GM21723 (cell line): ENCODE measurements at regions not wholly inside any gene's neighbourhood (a gene's known extent, or its start where the extent isn't known, plus 50 kb on each side); places are given as distances from the start of the nearest gene placed in this dataset.

Experiments used
- ATAC-seq: cut with Tn5 transposase; IDR thresholded peaks from one replicate; pipeline ENCODE4 v1.9.1; 2021; ENCODE audit warnings: mild to moderate bottlenecking, moderate library complexity; ENCODE audit not compliant: unreplicated experiment

GRCh38 chr14:45381091-45381490 is 128.1 kb upstream of the MIS18BP1 start:
- no peak for ATAC-seq

DNA sequence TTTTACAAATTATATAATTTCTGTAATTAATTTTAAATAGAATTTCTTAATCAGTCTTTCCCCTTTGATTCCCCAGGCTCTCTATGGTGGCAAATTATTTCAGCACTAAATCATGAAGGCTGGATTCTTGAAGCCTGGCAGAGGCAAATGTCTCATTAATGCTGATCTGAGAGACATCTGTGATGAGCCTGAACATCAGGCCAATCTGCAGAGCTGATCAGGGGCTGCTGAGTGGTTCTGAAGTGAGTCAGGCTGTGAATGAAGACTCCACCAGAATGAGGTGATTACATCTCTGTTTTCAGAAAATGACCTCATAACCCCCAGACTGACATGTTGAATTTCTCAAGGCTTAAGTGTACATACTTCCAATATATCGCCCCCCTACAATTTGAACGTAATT is 124.2 kb upstream of the MIS18BP1 start:
- no peak for ATAC-seq

- no peak for ATAC-seq
These were observed 120.9 kb upstream of the MIS18BP1 start for GRCh38 chr14:45373877-45374276.

GRCh38 chr14:45364565-45365156 is 111.7 kb upstream of the MIS18BP1 start:
- ATAC-seq = no peak

GRCh38 chr14:45362505-45362904 is 109.5 kb upstream of the MIS18BP1 start:
- ATAC-seq = no peak

GRCh38 chr14:45361727-45362126 is 108.7 kb upstream of the MIS18BP1 start:
- no peak for ATAC-seq

GRCh38 chr14:45359746-45360145 is 106.7 kb upstream of the MIS18BP1 start:
- ATAC-seq = no peak

- ATAC-seq = no peak
These were observed 79.5 kb upstream of the MIS18BP1 start for GRCh38 chr14:45332360-45332988.

GRCh38 chr14:45308745-45309397 is 55.9 kb upstream of the MIS18BP1 start:
- no peak for ATAC-seq
